ENCODE measurements at regions not wholly inside any gene's neighbourhood (a gene's known extent, or its start where the extent isn't known, plus 50 kb on each side); places are given as distances from the start of the nearest gene placed in this dataset.

GRCh38 chr2:150232321-150232720, 255.1 kb downstream of the RND3 start:
- CTCF ChIA-PET = no interaction called here
- BruUV-seq (replicated peaks) = no TSS peak
- no peaks in the 10 kb centered on the region for H3K36me3 ChIP-seq (ENCODE audit: control insufficient read depth, insufficient read depth, low read length)
- no peak for TF ChIP-seq SIN3A (IDR thresholded peaks at IDR 0.05; ENCODE audit: borderline replicate concordance, insufficient read depth, low read depth, low read length)
- no peak for TF ChIP-seq REST (IDR thresholded peaks at IDR 0.05; ENCODE audit: insufficient read depth in 1 of 2, low read depth in 2 of 2, low read length in 1 of 2)
- no peak for TF ChIP-seq TCF7L2 (IDR thresholded peaks at IDR 0.05; ENCODE audit: low read depth, low read length)
- no peak for TF ChIP-seq POLR2AphosphoS5 (IDR thresholded peaks at IDR 0.05; ENCODE audit: low read depth, low read length)
- TF ChIP-seq, protein P1, sequence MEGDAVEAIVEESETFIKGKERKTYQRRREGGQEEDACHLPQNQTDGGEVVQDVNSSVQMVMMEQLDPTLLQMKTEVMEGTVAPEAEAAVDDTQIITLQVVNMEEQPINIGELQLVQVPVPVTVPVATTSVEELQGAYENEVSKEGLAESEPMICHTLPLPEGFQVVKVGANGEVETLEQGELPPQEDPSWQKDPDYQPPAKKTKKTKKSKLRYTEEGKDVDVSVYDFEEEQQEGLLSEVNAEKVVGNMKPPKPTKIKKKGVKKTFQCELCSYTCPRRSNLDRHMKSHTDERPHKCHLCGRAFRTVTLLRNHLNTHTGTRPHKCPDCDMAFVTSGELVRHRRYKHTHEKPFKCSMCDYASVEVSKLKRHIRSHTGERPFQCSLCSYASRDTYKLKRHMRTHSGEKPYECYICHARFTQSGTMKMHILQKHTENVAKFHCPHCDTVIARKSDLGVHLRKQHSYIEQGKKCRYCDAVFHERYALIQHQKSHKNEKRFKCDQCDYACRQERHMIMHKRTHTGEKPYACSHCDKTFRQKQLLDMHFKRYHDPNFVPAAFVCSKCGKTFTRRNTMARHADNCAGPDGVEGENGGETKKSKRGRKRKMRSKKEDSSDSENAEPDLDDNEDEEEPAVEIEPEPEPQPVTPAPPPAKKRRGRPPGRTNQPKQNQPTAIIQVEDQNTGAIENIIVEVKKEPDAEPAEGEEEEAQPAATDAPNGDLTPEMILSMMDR (IDR thresholded peaks at IDR 0.05) = no peak
- no peaks in the 10 kb centered on the region for H3K27me3 ChIP-seq (ENCODE audit: control insufficient read depth, insufficient read depth, low read length)
- POLR2A ChIA-PET = no interaction called here
- no peak overlapping the region for H3K4me3 ChIP-seq (ENCODE audit: low read depth in 2 of 2, low read length in 2 of 2)
- DNase-seq (ENCODE audit: low read depth, low spot score) (no peak), ATAC-seq (no peak)
- no peaks in the 10 kb centered on the region for H3K4me1 ChIP-seq (ENCODE audit: control insufficient read depth, insufficient read depth, low read length)
- no peak overlapping the region for H3K27ac ChIP-seq (ENCODE audit: low read length)
- H3K9me3 ChIP-seq (ENCODE audit: control insufficient read depth, insufficient read depth, low read depth, low read length) = no peaks in the 10 kb centered on the region
- intact Hi-C loops (cut with micrococcal nuclease; ENCODE audit: unreplicated experiment) (no loop called here), in situ Hi-C loops (cut with HindIII; ENCODE audit: low pct_unique_long_range_greater_than_20kb, low sequenced_read_pairs) (no loop called here)

GRCh38 chr2:150230616-150231015, 256.9 kb downstream of the RND3 start:
- intact Hi-C loops (cut with micrococcal nuclease; ENCODE audit: unreplicated experiment) = no loop called here
- POLR2A ChIA-PET = no interaction called here
- no TSS peak for BruUV-seq (replicated peaks)
- Histone ChIP-seq H3K27ac (ENCODE audit: low read length) (no peak overlapping the region), H3K27me3 (ENCODE audit: control insufficient read depth, insufficient read depth, low read length) (no peaks in the 10 kb centered on the region), H3K36me3 (ENCODE audit: control insufficient read depth, insufficient read depth, low read length) (no peaks in the 10 kb centered on the region), H3K4me1 (ENCODE audit: control insufficient read depth, insufficient read depth, low read length) (no peaks in the 10 kb centered on the region), H3K9me3 (ENCODE audit: control insufficient read depth, insufficient read depth, low read depth, low read length) (no peaks in the 10 kb centered on the region), H3K4me3 (ENCODE audit: low read depth in 2 of 2, low read length in 2 of 2) (no peak overlapping the region)
- ATAC-seq = no peak
- no peak for TF ChIP-seq SIN3A (IDR thresholded peaks at IDR 0.05; ENCODE audit: borderline replicate concordance, insufficient read depth, low read depth, low read length)
- TF ChIP-seq, protein P1 (IDR thresholded peaks at IDR 0.05) = no peak
- TF ChIP-seq REST (IDR thresholded peaks at IDR 0.05; ENCODE audit: insufficient read depth in 1 of 2, low read depth in 2 of 2, low read length in 1 of 2) = no peak
- TF ChIP-seq POLR2AphosphoS5 (IDR thresholded peaks at IDR 0.05; ENCODE audit: low read depth, low read length) = no peak
- TF ChIP-seq TCF7L2 (IDR thresholded peaks at IDR 0.05; ENCODE audit: low read depth, low read length) = no peak
- no peak for DNase-seq (ENCODE audit: low read depth, low spot score)
- in situ Hi-C loops (cut with HindIII; ENCODE audit: low pct_unique_long_range_greater_than_20kb, low sequenced_read_pairs) = no loop called here
- CTCF ChIA-PET = no interaction called here
